Mesendoderm (in vitro differentiated cells): ENCODE measurements at regions not wholly inside any gene's neighbourhood (a gene's known extent, or its start where the extent isn't known, plus 50 kb on each side); places are given as distances from the start of the nearest gene placed in this dataset.

ENCODE experiments used
- DNase-seq: peaks from one replicate; pipeline ENCODE4 v3.0.0; 2013
- H2AK5ac ChIP-seq: 2 replicates; pipeline ENCODE4 v1.6.1; 2013; ENCODE audit warnings: low read length, inconsistent platforms
- H2BK120ac ChIP-seq: 2 replicates; pipeline ENCODE4 v1.6.1; 2013; ENCODE audit warnings: low read depth, mild to moderate bottlenecking, low read length, moderate library complexity, mixed read lengths
- H2BK15ac ChIP-seq: replicated peaks from 2 replicates; pipeline ENCODE4 v1.6.1; 2013; ENCODE audit warnings: low read depth, mild to moderate bottlenecking, moderate library complexity
- H2BK5ac ChIP-seq: 2 replicates; pipeline ENCODE4 v1.6.1; 2013; ENCODE audit warnings: low read length, inconsistent platforms
- H3K18ac ChIP-seq: 2 replicates; pipeline ENCODE4 v1.6.1; 2013; ENCODE audit warnings: mild to moderate bottlenecking, low read length, mixed read lengths
- H3K23ac ChIP-seq: one replicate; pipeline ENCODE4 v1.6.1; 2013; ENCODE audit warnings: low read length
- H3K27ac ChIP-seq: 2 replicates; pipeline ENCODE4 v1.5.1; 2013; ENCODE audit warnings: low read depth, mild to moderate bottlenecking, inconsistent platforms, low read length, moderate library complexity
- H3K27me3 ChIP-seq: 2 replicates; pipeline ENCODE4 v1.6.1; 2013; ENCODE audit warnings: low read length, control low read depth, mild to moderate bottlenecking, inconsistent platforms; ENCODE audit not compliant: insufficient read depth, poor library complexity
- H3K36me3 ChIP-seq: 2 replicates; pipeline ENCODE4 v1.6.1; 2013; ENCODE audit warnings: low read length, inconsistent platforms; ENCODE audit not compliant: control insufficient read depth, insufficient read depth
- H3K4ac ChIP-seq: one replicate; pipeline ENCODE4 v1.6.1; 2013; ENCODE audit warnings: low read depth, mild to moderate bottlenecking, low read length, moderate library complexity
- H3K4me1 ChIP-seq: 2 replicates; pipeline ENCODE4 v1.6.1; 2013; ENCODE audit warnings: low read depth, low read length, inconsistent platforms; ENCODE audit not compliant: control insufficient read depth
- H3K4me2 ChIP-seq: 2 replicates; pipeline ENCODE4 v1.6.1; 2013; ENCODE audit warnings: low read length
- H3K4me3 ChIP-seq: 2 replicates; pipeline ENCODE4 v1.5.1; 2013; ENCODE audit warnings: mild to moderate bottlenecking, low read length
- H3K56ac ChIP-seq: one replicate; pipeline ENCODE4 v1.6.1; 2013; ENCODE audit warnings: low read length
- H3K79me1 ChIP-seq: 2 replicates; pipeline ENCODE4 v1.6.1; 2013; ENCODE audit warnings: low read length, inconsistent platforms
- H3K79me2 ChIP-seq: 2 replicates; pipeline ENCODE4 v1.6.1; 2013; ENCODE audit warnings: mild to moderate bottlenecking, low read length; ENCODE audit not compliant: control insufficient read depth, insufficient read depth
- H3K9ac ChIP-seq: 2 replicates; pipeline ENCODE4 v1.6.1; 2013; ENCODE audit warnings: low read length, inconsistent platforms
- H4K5ac ChIP-seq: one replicate; pipeline ENCODE4 v1.6.1; 2013; ENCODE audit warnings: low read length
- H4K8ac ChIP-seq: one replicate; pipeline ENCODE4 v1.6.1; 2013; ENCODE audit warnings: low read depth, mild to moderate bottlenecking, control low read depth, low read length, moderate library complexity
- WGBS: extraction: QIAGEN DNeasy Blood & Tissue Kit; methylation state at CpG from one replicate; pipeline ENCODE4 v1.1.7; 2013; ENCODE audit warnings: low lambda C conversion rate, missing lambda C conversion rate; ENCODE audit not compliant: insufficient coverage; ENCODE audit errors: extremely low coverage; 5-methylcytosine and 5-hydroxymethylcytosine counted together

GRCh38 chr20:40491009-40491590, 197.9 kb downstream of the MAFB start:
- Histone ChIP-seq H3K4ac (no peak overlapping the region), H3K9ac (no peak overlapping the region), H3K23ac (no peak overlapping the region), H2BK15ac (no peak overlapping the region), H4K5ac (no peak overlapping the region), H3K4me3 (no peak overlapping the region), H3K79me1 (no peaks in the 10 kb centered on the region), H3K27ac (no peak overlapping the region), H4K8ac (no peak overlapping the region), H3K27me3 (no peaks in the 10 kb centered on the region), H3K4me1 (no peaks in the 10 kb centered on the region), H2BK5ac (no peak overlapping the region), H3K18ac (no peak overlapping the region), H3K4me2 (no peak overlapping the region), H2BK120ac (no peak overlapping the region), H2AK5ac (no peak overlapping the region), H3K56ac (no peak overlapping the region), H3K36me3 (no peaks in the 10 kb centered on the region), H3K79me2 (no peaks in the 10 kb centered on the region)
- DNase-seq = no peak
- no CpG with 5 or more reads among the region's 5 CpGs for WGBS

- H3K79me1 ChIP-seq = no peaks in the 10 kb centered on the region
- peak; percentile 42 for DNase-seq
- no peaks in the 10 kb centered on the region for H3K27me3 ChIP-seq
- no peaks in the 10 kb centered on the region for H3K79me2 ChIP-seq
- no peak overlapping the region for H4K8ac ChIP-seq
- no peak overlapping the region for H3K4me3 ChIP-seq
- H3K4me2 ChIP-seq = no peak overlapping the region
- H2AK5ac ChIP-seq = no peak overlapping the region
- H3K36me3 ChIP-seq = no peaks in the 10 kb centered on the region
- no peak overlapping the region for H3K56ac ChIP-seq
- H3K4me1 ChIP-seq = no peaks in the 10 kb centered on the region
- H3K18ac ChIP-seq = no peak overlapping the region
- H3K4ac ChIP-seq = no peak overlapping the region
- no peak overlapping the region for H2BK120ac ChIP-seq
- no peak overlapping the region for H2BK5ac ChIP-seq
- H4K5ac ChIP-seq = no peak overlapping the region
- no peak overlapping the region for H2BK15ac ChIP-seq
- H3K9ac ChIP-seq = no peak overlapping the region
- no CpG with 5 or more reads among the region's 2 CpGs for WGBS
- H3K23ac ChIP-seq = no peak overlapping the region
- H3K27ac ChIP-seq = no peak overlapping the region
Measured at GRCh38 chr20:40489886-40490285, 199.2 kb downstream of the MAFB start.

GRCh38 chr20:40488401-40488800, 200.6 kb downstream of the MAFB start:
- Histone ChIP-seq H3K56ac (no peak overlapping the region), H3K23ac (no peak overlapping the region), H3K9ac (no peak overlapping the region), H3K27ac (no peak overlapping the region), H3K18ac (no peak overlapping the region), H2BK5ac (no peak overlapping the region), H3K4ac (no peak overlapping the region), H3K79me1 (no peaks in the 10 kb centered on the region), H2BK15ac (no peak overlapping the region), H4K5ac (no peak overlapping the region), H3K36me3 (no peaks in the 10 kb centered on the region), H3K79me2 (no peaks in the 10 kb centered on the region), H3K4me3 (no peak overlapping the region), H4K8ac (no peak overlapping the region), H3K4me2 (no peak overlapping the region), H3K27me3 (no peaks in the 10 kb centered on the region), H3K4me1 (no peaks in the 10 kb centered on the region), H2AK5ac (no peak overlapping the region), H2BK120ac (no peak overlapping the region)
- DNase-seq = no peak
- no CpG with 5 or more reads among the region's 3 CpGs for WGBS

DNA sequence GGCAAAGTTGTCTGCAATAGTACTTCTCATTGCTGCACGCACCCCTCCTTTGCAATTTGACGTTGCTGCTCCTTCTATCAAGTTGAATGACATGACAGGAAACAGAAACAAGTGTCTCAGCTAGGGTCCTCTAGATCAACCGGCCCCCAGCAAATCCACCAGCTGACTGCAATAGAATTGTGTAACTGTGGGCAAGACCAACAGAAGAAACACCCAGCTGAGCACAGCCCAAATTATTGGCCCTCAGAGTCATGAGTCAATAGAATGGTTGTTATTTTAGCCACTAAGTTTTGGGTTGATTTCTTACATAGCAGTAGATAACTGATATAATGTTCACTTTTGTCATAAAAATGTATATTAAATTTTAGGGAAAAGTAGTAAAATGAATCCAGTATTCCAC, 202.7 kb downstream of the MAFB start:
- Histone ChIP-seq H3K79me2 (no peaks in the 10 kb centered on the region), H4K5ac (no peak overlapping the region), H4K8ac (no peak overlapping the region), H3K4me2 (no peak overlapping the region), H3K4ac (no peak overlapping the region), H2BK15ac (no peak overlapping the region), H3K36me3 (no peaks in the 10 kb centered on the region), H3K27ac (no peak overlapping the region), H3K23ac (no peak overlapping the region), H3K18ac (no peak overlapping the region), H3K4me1 (no peaks in the 10 kb centered on the region), H2BK5ac (no peak overlapping the region), H3K27me3 (no peaks in the 10 kb centered on the region), H3K56ac (no peak overlapping the region), H3K4me3 (no peak overlapping the region), H3K79me1 (no peaks in the 10 kb centered on the region), H2BK120ac (no peak overlapping the region), H3K9ac (no peak overlapping the region), H2AK5ac (no peak overlapping the region)
- no CpG with 5 or more reads among the region's 3 CpGs for WGBS
- no peak for DNase-seq

DNA sequence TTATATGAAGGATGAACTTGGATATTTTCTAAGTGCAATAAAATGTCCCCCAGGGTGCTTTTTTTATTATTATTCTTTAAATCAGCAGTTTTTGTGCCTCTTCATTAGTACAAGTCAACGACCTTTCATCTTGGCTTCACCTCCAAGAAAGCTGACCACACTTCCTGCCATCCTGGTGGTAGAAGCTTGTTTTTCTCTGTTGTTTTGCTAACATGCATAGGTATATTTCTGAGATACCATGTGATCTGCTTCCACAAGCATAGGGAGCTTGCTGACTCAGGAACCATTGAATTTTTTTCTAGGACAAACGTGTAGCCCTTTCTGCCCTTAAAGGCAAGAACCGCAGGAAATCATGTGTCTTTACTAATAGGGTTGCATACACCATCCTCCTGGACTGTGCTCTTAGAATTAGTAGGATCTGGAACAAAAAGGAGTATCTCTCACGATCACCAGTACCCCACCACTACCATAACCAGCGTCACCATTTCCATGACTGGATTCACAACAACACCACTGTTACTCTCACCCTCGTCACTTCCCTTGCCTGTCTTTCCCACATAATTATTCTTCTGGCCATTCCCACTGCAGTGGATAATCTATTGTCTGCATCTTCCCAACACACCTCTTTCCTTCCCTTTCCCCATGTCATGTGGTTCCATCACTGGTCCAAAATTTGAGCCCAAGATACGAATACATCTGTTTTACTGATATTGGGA, 207.1 kb downstream of the MAFB start:
- no CpG with 5 or more reads among the region's 7 CpGs for WGBS
- Histone ChIP-seq H3K79me1 (no peaks in the 10 kb centered on the region), H3K27me3 (no peaks in the 10 kb centered on the region), H3K9ac (no peak overlapping the region), H3K4me2 (no peak overlapping the region), H4K5ac (no peak overlapping the region), H2BK15ac (no peak overlapping the region), H3K4ac (no peak overlapping the region), H3K56ac (no peak overlapping the region), H3K27ac (no peak overlapping the region), H4K8ac (no peak overlapping the region), H3K79me2 (no peaks in the 10 kb centered on the region), H2BK120ac (no peak overlapping the region), H3K4me3 (no peak overlapping the region), H3K36me3 (no peaks in the 10 kb centered on the region), H2AK5ac (no peak overlapping the region), H2BK5ac (no peak overlapping the region), H3K18ac (no peak overlapping the region), H3K4me1 (no peaks in the 10 kb centered on the region), H3K23ac (no peak overlapping the region)
- no peak for DNase-seq

DNA sequence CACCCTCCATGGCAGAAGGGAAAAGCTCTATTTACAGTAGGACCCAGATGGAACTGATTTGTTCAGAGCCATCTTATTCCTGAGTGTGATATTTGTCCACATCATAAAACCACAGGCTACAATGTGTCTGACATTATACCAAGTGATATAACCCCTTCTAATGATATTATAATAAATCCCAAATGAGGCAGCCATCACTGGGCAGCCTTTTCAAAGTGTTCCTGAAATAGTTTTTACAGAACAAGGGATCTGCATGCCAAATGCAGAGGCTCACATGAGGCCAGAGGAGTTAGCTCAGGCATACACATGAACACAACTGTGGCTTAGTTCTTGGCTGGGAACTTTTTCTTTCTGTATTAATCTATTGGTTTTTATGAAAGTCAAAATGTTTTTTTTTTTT, 207.7 kb downstream of the MAFB start:
- Histone ChIP-seq H3K9ac (no peak overlapping the region), H3K4me3 (no peak overlapping the region), H2AK5ac (no peak overlapping the region), H3K56ac (no peak overlapping the region), H3K79me2 (no peaks in the 10 kb centered on the region), H4K5ac (no peak overlapping the region), H3K4me2 (no peak overlapping the region), H3K4me1 (no peaks in the 10 kb centered on the region), H3K79me1 (no peaks in the 10 kb centered on the region), H2BK120ac (no peak overlapping the region), H3K27me3 (no peaks in the 10 kb centered on the region), H2BK15ac (no peak overlapping the region), H3K36me3 (no peaks in the 10 kb centered on the region), H3K23ac (no peak overlapping the region), H3K4ac (no peak overlapping the region), H2BK5ac (no peak overlapping the region), H3K18ac (no peak overlapping the region), H4K8ac (no peak overlapping the region), H3K27ac (no peak overlapping the region)
- DNase-seq = no peak
